ENCODE measurements at regions not wholly inside any gene's neighbourhood (a gene's known extent, or its start where the extent isn't known, plus 50 kb on each side); places are given as distances from the start of the nearest gene placed in this dataset.

DNA sequence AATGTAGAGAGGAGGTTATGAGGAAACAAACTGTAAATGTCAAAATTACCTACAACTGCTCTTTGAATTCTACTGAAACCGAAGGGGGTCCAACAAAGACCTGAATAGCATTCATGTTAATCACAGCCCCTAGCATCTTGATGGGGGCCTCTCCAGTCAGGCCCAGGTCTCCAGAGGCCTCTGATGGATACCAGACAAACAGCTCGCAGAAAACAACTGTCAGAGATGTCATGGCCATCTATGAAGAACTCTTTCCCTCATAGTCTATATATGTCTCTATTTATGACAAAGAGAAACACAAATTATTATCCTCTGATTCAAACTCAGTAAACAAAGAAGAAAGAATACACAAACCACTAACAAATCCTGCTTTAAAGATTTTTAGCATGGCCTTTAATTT, 432.6 kb downstream of the CAAP1 start:
- H3K23me2 ChIP-seq (ENCODE audit: low read depth, low read length), result no peaks in the 10 kb centered on the region
- no peak overlapping the region for H2AK5ac ChIP-seq (ENCODE audit: low read depth, low read length)
- no peak overlapping the region for H3K4ac ChIP-seq (replicated peaks; ENCODE audit: insufficient read length, low read depth, low read length)
- no peaks in the 10 kb centered on the region for H3K79me2 ChIP-seq (ENCODE audit: control insufficient read depth in 1 of 2, insufficient read depth in 2 of 2, low read length in 2 of 2)
- H3K27me3 ChIP-seq (replicated peaks in 1 of 4; ENCODE audit: control insufficient read depth in 3 of 4, extremely low read depth in 1 of 4, insufficient read depth in 3 of 4, low read length in 3 of 4), result no peaks in the 10 kb centered on the region
- H3K56ac ChIP-seq (replicated peaks; ENCODE audit: insufficient read length, low read depth, low read length), result no peak overlapping the region
- no peak overlapping the region for H3K27ac ChIP-seq (ENCODE audit: low read depth, low read length)
- POLR2A ChIA-PET (ENCODE audit: partially characterized antibody), result no interaction called here
- H3K18ac ChIP-seq (ENCODE audit: extremely low read depth, low read length), result no peak overlapping the region
- no peak overlapping the region for H3K9ac ChIP-seq (replicated peaks in 1 of 4; ENCODE audit: extremely low read depth in 1 of 4, low read depth in 3 of 4, low read length in 3 of 4)
- H4K8ac ChIP-seq (ENCODE audit: extremely low read depth, insufficient read depth, low read length), result no peak overlapping the region
- H2BK20ac ChIP-seq (ENCODE audit: low read length), result no peak overlapping the region
- H3K79me1 ChIP-seq (ENCODE audit: low read depth, low read length), result no peaks in the 10 kb centered on the region
- WGBS, 2 experiments (ENCODE audit: extremely low coverage in 1 of 2, insufficient coverage in 1 of 2, insufficient read length in 1 of 2, insufficient replicate concordance in 2 of 2, low coverage in 1 of 2, low lambda C conversion rate in 2 of 2, missing lambda C conversion rate in 1 of 2), result 88% methylated on average over 2 of the region's 2 CpGs; no CpG with 5 or more reads in 1 of the 2 experiments
- CTCF ChIA-PET (ENCODE audit: partially characterized antibody), result no interaction called here
- H2AFZ ChIP-seq (ENCODE audit: low read length), result no peak overlapping the region
- H4K5ac ChIP-seq (ENCODE audit: insufficient read length, low read depth, low read length), result no peak overlapping the region
- H3K36me3 ChIP-seq (ENCODE audit: control insufficient read depth in 2 of 4, insufficient read depth in 4 of 4, low read length in 3 of 4), result no peaks in the 10 kb centered on the region
- H3K14ac ChIP-seq (ENCODE audit: insufficient read length), result no peak overlapping the region
- H4K20me1 ChIP-seq (replicated peaks in 1 of 2; ENCODE audit: control insufficient read depth in 1 of 2, insufficient read depth in 2 of 2, low read length in 2 of 2), result peaks cover 0 to 1% of the 10 kb centered on the region in 2 experiments
- H2BK5ac ChIP-seq (ENCODE audit: low read depth, low read length), result no peak overlapping the region
- no peak overlapping the region for H3K23ac ChIP-seq (ENCODE audit: insufficient read length)
- no peak overlapping the region for H2BK15ac ChIP-seq (ENCODE audit: low read length)
- H2BK120ac ChIP-seq (replicated peaks; ENCODE audit: low read depth, low read length), result no peak overlapping the region
- TF ChIP-seq JUND (IDR thresholded peaks at IDR 0.05; ENCODE audit: low read length) (no peak), CBX5 (IDR thresholded peaks at IDR 0.05; ENCODE audit: low read depth, low read length) (no peak), RAD21 (IDR thresholded peaks at IDR 0.05 in 1 of 2, conservative IDR thresholded peaks at IDR 0.05 in 1 of 2; ENCODE audit: low read depth in 2 of 2, low read length in 2 of 2) (no peak), TCF12 (IDR thresholded peaks at IDR 0.05; ENCODE audit: low read depth, low read length) (no peak), SIRT6 (IDR thresholded peaks at IDR 0.05; ENCODE audit: low read length) (no peak), EGR1 (IDR thresholded peaks at IDR 0.05; ENCODE audit: borderline replicate concordance, low read depth, low read length) (no peak), SP4 (IDR thresholded peaks at IDR 0.05; ENCODE audit: low read length) (no peak), BCL11A (IDR thresholded peaks at IDR 0.05; ENCODE audit: low read depth in 2 of 2, low read length in 2 of 2) (no peak), TBP (IDR thresholded peaks at IDR 0.05; ENCODE audit: low read depth, low read length) (no peak), KDM5A (IDR thresholded peaks at IDR 0.05; ENCODE audit: low read length) (no peak), POLR2AphosphoS5 (IDR thresholded peaks at IDR 0.05; ENCODE audit: low read depth, low read length) (no peak), HDAC2 (IDR thresholded peaks at IDR 0.05; ENCODE audit: borderline replicate concordance in 1 of 2, low read depth in 2 of 2, low read length in 2 of 2) (no peak), BRCA1 (IDR thresholded peaks at IDR 0.05; ENCODE audit: low read depth, low read length) (no peak), SRF (IDR thresholded peaks at IDR 0.05; ENCODE audit: low read depth, low read length) (no peak), YY1 (IDR thresholded peaks at IDR 0.05; ENCODE audit: low read depth, low read length) (no peak), NANOG (IDR thresholded peaks at IDR 0.05; ENCODE audit: insufficient read depth, low read depth, low read length, poor library complexity, severe bottlenecking) (no peak), TAF1 (IDR thresholded peaks at IDR 0.05; ENCODE audit: low read depth, low read length) (no peak)
- H3K4me1 ChIP-seq (replicated peaks in 1 of 4; ENCODE audit: control insufficient read depth in 3 of 4, insufficient read depth in 4 of 4, low read length in 3 of 4), result no peaks in the 10 kb centered on the region
- H3K4me2 ChIP-seq (ENCODE audit: insufficient read depth in 1 of 2, low read depth in 2 of 2, low read length in 2 of 2), result no peak overlapping the region
- FAIRE-seq (no peak), DNase-seq (ENCODE audit: low read depth in 1 of 2, low spot score in 2 of 2) (no peak)
- no peak overlapping the region for H2BK12ac ChIP-seq (ENCODE audit: low read depth, low read length)
- no peak overlapping the region for H3K4me3 ChIP-seq (ENCODE audit: extremely low read depth in 1 of 4, insufficient read depth in 2 of 4, low read depth in 3 of 4, low read length in 4 of 4)
- no peaks in the 10 kb centered on the region for H3K9me3 ChIP-seq (ENCODE audit: insufficient read depth in 2 of 2, low read depth in 1 of 2, low read length in 1 of 2)
- H4K91ac ChIP-seq (replicated peaks; ENCODE audit: insufficient read length, low read length), result no peak overlapping the region
